SKM-1 treated with dmso at 0.1 percent for 144 hours (cell line): ENCODE measurements at regions not wholly inside any gene's neighbourhood (a gene's known extent, or its start where the extent isn't known, plus 50 kb on each side); places are given as distances from the start of the nearest gene placed in this dataset.

Experiments
- DNase-seq: peaks from one replicate; lab custom pipeline; 2025; ENCODE audit not compliant: unreplicated experiment; lab: John Stamatoyannopoulos, UW

- DNase-seq: no peak
Observed at GRCh38 chr20:61026173-61026572, 225.9 kb upstream of the CDH4 start.

DNA sequence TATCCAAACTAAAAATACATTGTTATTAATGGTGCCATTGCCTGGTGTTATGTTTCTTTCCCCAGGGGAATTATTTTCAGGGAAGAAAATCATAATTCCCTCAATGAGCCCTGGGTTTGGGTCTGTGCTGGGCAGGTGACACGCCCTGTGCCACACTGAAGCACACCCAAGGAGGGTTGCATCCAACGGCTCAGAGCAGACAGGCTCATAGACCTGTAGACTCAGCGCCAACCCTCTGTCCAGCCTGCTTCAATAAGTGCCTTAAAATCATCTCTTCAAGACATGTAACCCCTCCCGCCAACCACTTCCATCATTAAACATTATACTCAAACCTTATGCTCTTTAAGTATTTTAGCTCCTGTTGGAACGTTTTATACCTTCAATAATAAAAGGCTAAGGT lies 225.3 kb upstream of the CDH4 start:
- DNase-seq: no peak

- DNase-seq: no peak
Observed at GRCh38 chr20:61027218-61027617, 224.8 kb upstream of the CDH4 start.

GRCh38 chr20:61030130-61030529 lies 221.9 kb upstream of the CDH4 start:
- no peak for DNase-seq

- DNase-seq: no peak
Observed at GRCh38 chr20:61031101-61031830, 220.8 kb upstream of the CDH4 start.

DNA sequence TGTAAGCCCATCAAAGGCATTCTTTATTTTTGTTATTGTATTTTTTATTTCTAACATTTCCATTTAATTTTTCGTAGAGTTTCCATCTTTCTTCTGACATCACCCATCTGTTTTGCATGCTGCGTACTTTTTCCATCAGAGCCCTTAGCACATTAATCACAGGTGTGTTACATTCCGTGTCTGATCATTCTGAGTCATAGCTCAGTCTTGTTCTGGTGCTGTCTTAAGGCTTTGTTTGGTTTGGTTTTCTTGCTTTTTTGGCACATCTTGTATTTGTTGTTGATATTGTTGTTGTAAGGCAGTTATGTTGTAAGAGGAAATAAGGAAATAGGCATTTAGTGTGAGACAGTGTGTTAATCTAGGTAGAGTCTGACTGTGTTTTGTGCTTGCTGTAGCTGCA lies 214.6 kb upstream of the CDH4 start:
- no peak for DNase-seq

- no peak for DNase-seq
Observed at GRCh38 chr20:61041481-61041880, 210.6 kb upstream of the CDH4 start.

DNA sequence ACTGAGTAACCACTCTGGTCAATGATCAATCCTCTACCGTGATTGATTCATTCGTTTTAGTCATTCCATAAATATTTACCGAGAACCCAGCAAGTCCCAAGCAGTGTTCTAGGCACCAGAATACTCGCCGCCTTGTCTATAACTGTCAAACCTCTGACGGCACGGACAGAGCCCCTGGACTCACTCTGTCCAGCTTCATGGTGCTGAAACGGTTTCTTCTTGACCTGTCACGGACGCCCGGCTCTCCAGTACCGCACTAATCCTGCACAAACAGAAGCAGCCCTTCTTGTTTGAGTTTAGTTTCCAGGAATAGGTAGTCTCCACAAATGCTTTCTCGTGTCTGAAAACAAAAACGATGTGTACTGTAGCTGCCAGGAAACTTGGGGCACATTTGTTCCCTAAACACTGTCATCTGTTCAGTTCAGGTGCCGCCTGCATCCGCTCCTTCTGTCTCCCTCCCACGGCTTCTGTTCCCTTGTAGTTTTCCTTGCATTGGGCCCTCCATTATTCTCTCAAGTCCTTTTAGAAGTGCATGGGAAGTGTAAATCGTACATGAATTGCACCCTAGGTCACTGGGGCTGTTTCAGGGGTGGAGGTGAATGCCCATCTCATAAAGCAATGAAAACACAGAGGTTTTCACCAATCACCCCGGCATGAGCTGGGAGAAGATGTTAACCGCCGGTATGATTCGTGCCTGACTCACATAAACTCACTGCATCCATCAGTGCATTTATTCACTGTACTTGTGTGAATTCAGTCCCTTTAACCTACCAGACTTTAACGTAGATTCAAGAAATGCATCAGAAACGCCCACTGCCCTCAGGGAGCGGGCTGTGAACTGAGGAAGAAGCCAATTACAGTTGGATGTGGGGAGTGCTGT lies 209.3 kb upstream of the CDH4 start:
- DNase-seq: no peak

GRCh38 chr20:61043681-61044080 lies 208.4 kb upstream of the CDH4 start:
- DNase-seq: no peak

GRCh38 chr20:61044499-61044898 lies 207.6 kb upstream of the CDH4 start:
- DNase-seq: no peak

DNA sequence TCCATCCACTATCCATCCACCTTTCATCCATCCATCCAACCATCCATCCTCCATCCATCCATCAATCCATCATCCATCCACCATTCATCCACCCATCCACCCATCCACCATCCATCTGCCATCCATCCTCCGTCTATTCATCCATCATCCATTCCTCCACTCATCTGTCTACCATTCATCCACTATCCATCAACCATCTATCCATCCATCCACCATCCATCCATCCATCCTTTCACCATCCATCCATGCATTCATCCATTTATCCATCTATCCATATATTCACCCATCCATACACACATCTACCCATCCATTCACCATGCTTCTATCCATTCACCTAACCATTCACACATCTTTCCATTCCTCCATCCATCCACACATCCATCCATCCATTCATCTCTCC lies 207.0 kb upstream of the CDH4 start:
- DNase-seq: no peak

DNA sequence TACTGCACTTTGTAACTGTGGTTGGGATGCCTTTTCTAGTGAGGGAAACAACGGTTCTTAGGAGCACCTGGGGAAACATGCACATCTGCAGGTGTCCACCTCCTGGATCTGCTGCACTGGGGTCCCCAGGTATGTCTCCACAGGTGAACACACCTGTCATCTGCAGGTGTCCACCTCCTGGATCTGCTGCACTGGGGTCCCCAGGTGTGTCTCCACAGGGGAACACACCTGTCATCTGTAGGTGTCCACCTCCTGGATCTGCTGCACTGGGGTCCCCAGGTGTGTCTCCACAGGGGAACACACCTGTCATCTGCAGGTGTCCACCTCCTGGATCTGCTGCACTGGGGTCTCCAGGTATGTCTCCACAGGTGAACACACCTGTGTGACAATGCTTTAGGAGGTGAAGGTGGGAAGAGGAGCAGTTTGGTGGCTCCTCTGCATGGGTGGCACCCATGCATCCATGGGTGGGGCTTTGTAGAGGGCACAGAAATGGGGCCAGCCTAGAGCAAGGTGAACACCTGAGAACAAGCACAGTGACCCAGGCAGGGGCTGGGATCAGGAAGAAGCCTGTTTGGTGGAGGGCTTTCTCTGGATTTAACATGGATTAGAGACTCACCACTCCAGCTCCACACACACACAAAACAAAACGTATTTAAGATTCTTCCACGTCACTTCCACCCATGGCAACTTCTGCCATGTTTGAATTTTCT lies 206.0 kb upstream of the CDH4 start:
- DNase-seq: no peak

- DNase-seq: no peak
Observed at GRCh38 chr20:61046721-61047351, 205.2 kb upstream of the CDH4 start.

DNA sequence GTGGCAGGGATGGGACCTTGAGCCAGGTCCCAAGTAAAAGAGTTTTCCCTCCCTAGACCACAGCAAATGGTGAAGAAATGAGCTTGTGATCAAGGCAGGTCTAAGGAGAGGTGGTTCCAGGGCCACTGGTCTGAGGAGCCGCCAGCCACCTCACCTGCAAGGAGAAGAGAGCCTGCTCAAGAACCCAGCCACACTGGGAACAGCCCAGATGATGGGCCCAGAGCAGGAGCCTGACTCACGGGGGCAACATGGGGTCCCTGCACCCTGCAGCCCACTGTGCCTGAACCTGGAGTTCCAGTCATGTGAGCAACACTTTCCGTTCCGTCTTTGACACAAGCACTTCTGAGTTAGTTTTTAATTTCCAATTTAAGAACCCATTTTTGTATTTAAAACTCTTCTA lies 204.5 kb upstream of the CDH4 start:
- no peak for DNase-seq

- DNase-seq: no peak
Observed at GRCh38 chr20:61048302-61048701, 203.8 kb upstream of the CDH4 start.

DNA sequence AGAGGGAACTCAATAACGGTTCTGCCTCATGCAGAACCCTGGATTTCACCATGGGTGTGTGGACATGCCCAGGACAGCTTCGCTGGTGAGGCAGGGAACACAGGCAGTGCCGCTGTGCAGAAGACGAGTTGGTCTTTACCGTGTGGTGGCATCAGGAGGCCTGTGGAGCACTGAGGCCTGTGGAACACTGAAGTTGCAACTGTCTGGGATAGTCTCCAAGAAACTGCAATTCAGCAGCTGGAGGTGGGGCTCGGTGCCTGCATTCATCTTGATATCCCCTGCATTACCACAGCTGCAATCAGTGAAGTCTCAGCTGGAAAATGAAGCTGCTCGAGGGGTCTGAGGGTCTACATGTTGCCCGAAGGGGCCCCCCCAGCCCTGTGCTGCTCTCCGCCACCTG lies 202.4 kb upstream of the CDH4 start:
- DNase-seq: no peak

DNA sequence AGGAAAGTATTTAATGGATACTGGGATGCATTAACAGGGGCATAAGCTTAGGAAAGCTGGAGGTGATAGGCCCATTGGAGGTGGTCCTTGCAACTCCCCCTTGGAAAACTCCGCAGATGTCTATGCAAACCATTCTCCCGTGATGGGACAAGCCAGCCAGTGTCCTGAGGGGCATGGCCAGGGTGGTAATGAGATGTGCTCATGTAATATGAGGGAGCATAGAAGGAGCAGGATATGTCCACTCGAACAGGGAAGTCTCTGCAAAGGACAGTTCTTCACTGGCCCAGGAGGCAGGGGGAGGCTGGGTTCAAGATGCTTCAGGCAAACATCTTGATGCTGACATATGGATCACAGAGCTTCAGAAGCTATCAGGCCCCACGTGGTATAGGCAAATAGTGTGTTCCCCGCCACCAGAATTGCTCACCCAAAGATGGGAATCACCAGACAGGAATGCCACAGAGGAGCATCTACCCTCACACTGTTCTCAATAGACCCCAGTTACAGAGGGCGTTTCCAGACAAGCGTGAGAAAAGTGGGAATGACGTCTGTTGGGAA lies 201.6 kb upstream of the CDH4 start:
- DNase-seq: no peak

- no peak for DNase-seq
Observed at GRCh38 chr20:61052195-61052750, 199.8 kb upstream of the CDH4 start.

- no peak for DNase-seq
Observed at GRCh38 chr20:61052776-61053442, 199.2 kb upstream of the CDH4 start.

DNA sequence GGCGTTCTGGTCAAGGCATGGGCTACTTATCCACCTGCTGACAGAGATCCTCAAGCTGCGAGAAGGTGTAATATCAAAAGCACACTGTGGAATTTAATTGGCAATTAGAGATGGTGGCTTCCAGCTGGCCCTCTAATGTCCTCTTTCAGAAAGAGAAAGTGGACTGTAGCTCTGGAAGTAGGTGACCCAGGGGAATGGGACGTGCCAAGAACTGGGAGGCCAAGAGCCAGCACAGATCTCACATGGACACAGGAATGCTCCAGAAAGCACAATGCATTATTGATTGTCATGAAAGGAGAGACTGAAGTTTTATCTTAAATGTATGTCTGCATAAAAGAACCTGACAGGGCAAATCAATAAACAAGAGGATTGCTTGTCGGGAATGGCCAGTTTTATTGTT lies 198.6 kb upstream of the CDH4 start:
- no peak for DNase-seq
